ENCODE measurements at regions not wholly inside any gene's neighbourhood (a gene's known extent, or its start where the extent isn't known, plus 50 kb on each side); places are given as distances from the start of the nearest gene placed in this dataset.

DNA sequence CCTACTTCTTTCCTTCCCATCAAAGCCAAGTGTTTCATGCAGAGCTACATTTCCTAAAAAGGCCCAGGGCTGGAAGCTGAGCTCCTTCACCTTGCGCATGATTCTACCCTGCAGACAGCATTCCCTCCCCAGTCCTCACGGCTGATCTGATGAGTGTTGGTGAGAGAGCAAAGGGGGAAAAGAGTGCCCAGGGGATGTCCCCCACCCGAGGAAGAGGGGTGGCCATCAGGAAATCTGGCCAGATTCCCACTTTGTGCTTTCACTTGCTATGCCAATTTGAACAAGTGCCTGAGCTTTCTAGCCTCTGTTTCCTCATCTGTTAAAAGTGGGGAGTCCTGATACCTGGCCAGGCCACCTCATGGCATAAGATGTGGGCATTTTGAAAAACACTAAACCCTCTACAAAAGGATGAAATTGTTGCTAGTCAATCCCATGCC, 231.0 kb upstream of the TLE3 start:
- DNase-seq: no peak
- Histone ChIP-seq H3K4me3 (no peak overlapping the region), H3K36me3 (no peaks in the 10 kb centered on the region), H3K27ac (peak overlapping the region in 2 of 4 donors; percentile 26 to 71), H3K4me1 (peaks cover 0 to 11% (median 5%) of the 10 kb centered on the region in 4 donors), H3K9me3 (peaks cover 0 to 3% (median 0%) of the 10 kb centered on the region in 4 donors), H3K27me3 (no peaks in the 10 kb centered on the region)
- TF ChIP-seq, protein P1, sequence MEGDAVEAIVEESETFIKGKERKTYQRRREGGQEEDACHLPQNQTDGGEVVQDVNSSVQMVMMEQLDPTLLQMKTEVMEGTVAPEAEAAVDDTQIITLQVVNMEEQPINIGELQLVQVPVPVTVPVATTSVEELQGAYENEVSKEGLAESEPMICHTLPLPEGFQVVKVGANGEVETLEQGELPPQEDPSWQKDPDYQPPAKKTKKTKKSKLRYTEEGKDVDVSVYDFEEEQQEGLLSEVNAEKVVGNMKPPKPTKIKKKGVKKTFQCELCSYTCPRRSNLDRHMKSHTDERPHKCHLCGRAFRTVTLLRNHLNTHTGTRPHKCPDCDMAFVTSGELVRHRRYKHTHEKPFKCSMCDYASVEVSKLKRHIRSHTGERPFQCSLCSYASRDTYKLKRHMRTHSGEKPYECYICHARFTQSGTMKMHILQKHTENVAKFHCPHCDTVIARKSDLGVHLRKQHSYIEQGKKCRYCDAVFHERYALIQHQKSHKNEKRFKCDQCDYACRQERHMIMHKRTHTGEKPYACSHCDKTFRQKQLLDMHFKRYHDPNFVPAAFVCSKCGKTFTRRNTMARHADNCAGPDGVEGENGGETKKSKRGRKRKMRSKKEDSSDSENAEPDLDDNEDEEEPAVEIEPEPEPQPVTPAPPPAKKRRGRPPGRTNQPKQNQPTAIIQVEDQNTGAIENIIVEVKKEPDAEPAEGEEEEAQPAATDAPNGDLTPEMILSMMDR (IDR thresholded peaks at IDR 0.05): no peak
- TF ChIP-seq POLR2A (IDR thresholded peaks at IDR 0.05): no peak

DNA sequence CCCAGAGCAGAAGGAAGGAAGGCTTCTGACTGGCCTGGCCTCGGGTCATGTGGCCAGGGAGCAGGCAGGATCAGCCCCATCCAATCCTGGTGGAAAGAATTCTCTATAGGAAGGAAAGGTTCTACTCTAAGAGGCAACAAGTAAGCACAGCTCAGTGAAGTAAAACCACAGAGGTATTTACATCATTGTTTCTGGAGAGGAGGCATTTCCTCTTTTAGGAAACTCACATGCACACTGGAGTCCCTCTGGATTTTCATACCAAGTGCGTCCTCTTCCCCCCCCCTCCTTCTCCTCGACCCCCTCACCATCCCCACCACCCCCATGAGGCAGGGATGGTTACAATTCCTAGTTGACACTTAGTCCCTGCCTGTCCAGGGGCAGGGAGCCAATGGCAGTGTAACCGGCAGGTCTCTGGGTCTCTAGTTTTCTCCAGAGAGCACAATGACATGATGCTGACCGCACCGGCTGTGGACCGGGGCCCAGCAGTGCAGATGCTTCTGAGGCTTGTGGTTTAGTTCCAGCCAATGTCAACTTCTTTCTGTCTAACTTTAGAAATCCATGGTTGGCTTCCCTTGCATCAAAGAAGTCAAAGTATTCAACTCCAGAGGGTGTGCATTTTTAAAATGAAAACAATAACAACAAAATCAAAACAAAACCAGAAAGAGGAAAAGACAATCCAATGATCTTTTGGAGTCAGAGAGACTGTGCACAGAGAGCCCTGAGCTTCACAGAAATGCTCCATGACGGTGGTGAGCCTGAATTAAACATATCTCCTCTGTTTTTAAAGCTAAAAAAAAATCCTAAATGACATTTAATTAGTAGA, 230.3 kb upstream of the TLE3 start:
- DNase-seq: peak in 2 of 3 donors; percentile 80 to 82
- H3K36me3 ChIP-seq: no peaks in the 10 kb centered on the region
- TF ChIP-seq, protein P1 (IDR thresholded peaks at IDR 0.05): no peak
- no peak for TF ChIP-seq POLR2A (IDR thresholded peaks at IDR 0.05)
- peak overlapping the region in 2 of 4 donors; percentile 26 to 71 for H3K27ac ChIP-seq
- H3K4me3 ChIP-seq: no peak overlapping the region
- peaks cover 0 to 12% (median 5%) of the 10 kb centered on the region in 4 donors for H3K4me1 ChIP-seq
- no peaks in the 10 kb centered on the region for H3K9me3 ChIP-seq
- no peaks in the 10 kb centered on the region for H3K27me3 ChIP-seq

DNA sequence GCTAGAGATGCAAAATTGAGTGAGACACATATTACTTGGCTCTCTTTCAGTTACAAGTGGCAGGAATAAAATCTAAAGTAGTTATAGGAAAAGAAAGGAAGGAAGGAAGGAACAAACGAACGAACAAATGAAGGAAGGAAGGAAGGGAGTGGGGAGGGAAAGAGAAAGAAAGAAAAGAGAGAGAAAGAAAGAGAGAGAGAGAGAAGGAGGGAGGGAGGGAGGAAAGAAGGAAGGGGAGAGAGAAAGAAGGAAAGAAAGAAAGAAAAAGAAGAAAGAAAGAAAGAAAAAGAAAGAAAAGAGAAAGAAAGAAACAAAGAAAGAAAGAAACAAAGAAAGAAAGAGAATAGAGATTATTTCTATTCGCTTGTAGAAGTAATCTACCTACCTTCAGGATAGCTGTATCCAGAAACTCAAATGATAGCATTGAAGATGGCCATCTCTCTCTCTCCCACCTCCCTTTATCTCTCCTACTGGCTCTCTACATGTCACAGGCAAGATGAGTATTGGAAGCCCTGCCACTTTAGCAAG, 229.7 kb upstream of the TLE3 start:
- Histone ChIP-seq H3K27me3 (no peaks in the 10 kb centered on the region), H3K9me3 (no peaks in the 10 kb centered on the region), H3K4me1 (peaks cover 0 to 16% (median 7%) of the 10 kb centered on the region in 4 donors), H3K36me3 (no peaks in the 10 kb centered on the region), H3K27ac (peak overlapping the region in 2 of 4 donors; percentile 26 to 71), H3K4me3 (no peak overlapping the region)
- DNase-seq: no peak
- no peak for TF ChIP-seq POLR2A (IDR thresholded peaks at IDR 0.05)
- TF ChIP-seq, protein P1 (IDR thresholded peaks at IDR 0.05): no peak

DNA sequence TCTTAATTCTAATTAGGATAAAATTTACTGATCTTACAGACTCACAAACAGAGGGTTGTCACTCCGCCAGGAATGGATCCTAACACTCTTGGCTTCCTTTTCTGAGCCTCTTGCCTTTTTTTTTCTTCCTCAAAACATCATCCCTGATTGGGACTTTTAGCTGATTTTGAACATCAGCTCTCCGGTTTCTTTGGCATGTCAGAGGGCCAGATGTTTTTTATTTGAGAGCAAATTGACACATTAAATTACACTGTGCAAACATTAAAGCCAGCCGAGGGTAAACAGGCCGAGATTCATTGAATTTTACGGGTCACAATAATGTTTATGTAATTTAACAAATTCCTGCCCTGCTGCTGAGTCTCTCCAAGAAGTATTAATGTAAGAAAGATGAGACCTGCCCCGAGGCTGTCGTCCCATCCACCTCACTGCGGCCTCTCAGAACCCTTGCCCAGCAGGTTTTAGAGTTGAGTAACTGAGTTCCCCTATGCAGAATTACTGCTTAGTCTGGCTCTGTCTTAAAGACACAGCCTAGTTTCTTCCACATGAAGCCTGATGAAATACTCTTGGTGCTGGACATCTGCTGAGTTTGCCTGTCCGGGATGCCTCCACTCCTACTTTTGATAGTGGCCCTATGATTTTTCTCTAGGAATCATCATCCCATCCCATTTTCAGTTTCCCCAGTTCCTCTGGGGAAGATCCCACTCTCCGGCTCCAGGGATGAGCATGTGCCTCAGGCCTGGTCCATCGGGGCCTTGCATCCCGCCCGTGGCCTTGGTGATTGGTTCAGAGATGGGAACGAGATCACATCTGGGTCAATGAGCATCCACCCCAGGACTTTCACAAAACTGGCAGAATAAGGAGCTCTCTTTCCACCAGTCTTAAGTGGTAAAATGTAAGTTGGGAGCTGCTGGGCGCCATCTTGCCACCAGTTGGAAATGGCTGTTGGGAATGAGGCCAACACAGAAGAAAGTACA, 226.6 kb upstream of the TLE3 start:
- Histone ChIP-seq H3K27me3 (no peaks in the 10 kb centered on the region), H3K4me3 (no peak overlapping the region), H3K9me3 (no peaks in the 10 kb centered on the region), H3K4me1 (peaks cover 3 to 39% (median 25%) of the 10 kb centered on the region in 4 donors), H3K27ac (peak overlapping the region in 1 of 4 donors; percentile 21), H3K36me3 (no peaks in the 10 kb centered on the region)
- DNase-seq: no peak
- TF ChIP-seq, protein P1 (IDR thresholded peaks at IDR 0.05): no peak
- TF ChIP-seq POLR2A (IDR thresholded peaks at IDR 0.05): no peak

DNA sequence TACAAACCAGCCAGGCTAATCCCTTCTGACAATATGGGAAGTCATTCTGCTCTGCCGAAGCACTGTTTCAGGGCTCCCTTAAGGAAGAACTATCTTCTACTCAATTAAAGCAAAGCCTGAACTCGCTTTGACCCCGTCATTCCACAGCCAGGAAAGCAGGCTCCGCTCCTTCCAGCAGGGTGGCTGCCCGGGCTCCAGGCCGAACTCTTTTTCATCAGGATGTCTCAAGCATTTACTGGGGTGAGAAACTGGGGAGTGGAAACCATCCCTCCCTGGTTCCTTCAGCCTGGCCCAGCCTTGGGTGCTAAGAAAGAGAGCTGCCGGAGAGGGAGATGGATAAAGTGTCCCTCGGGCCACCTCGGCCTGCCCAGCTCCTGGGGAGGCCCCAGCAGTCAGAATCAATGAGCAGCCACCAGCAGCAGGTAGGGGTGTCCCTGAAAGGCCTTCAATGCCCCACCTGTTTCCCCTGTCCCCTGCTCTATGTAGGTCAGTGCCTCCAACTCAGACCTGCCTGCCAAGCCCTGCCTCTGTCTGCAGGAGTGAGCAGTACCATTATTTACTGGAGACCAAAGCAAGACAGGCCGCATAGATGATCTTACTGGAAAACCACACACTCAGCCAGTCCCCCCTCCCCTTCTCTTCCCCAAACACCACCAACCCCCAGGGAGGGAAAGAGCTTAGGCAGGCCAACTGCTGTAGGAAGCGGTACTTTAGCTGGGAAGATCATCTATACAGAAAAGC, 225.6 kb upstream of the TLE3 start:
- H3K9me3 ChIP-seq: no peaks in the 10 kb centered on the region
- H3K36me3 ChIP-seq: no peaks in the 10 kb centered on the region
- no peaks in the 10 kb centered on the region for H3K27me3 ChIP-seq
- DNase-seq: no peak
- H3K4me1 ChIP-seq: peaks cover 3 to 41% (median 27%) of the 10 kb centered on the region in 4 donors
- peak overlapping the region in 3 of 4 donors; percentile 1 to 45 (median 21) for H3K27ac ChIP-seq
- TF ChIP-seq, protein P1 (IDR thresholded peaks at IDR 0.05): no peak
- no peak for TF ChIP-seq POLR2A (IDR thresholded peaks at IDR 0.05)
- H3K4me3 ChIP-seq: no peak overlapping the region
